Adrenal gland (tissue), 5 donors: ENCODE measurements at regions not wholly inside any gene's neighbourhood (a gene's known extent, or its start where the extent isn't known, plus 50 kb on each side); places are given as distances from the start of the nearest gene placed in this dataset.

Source experiments
- CTCF ChIP-seq, 6 experiments: fragments of 450-650 bp in 4 of 6; fragments of 200-600 bp in 2 of 6; sonication (generic) in 1 of 6; IDR thresholded peaks; 1 replicate in 5 of 6; 2 replicates in 1 of 6; pipeline versions ENCODE4 v1.5.1 to v1.8.0; 2016 to 2021; ENCODE audit warnings: antibody characterized with exemption in 6 of 6, mild to moderate bottlenecking in 2 of 6, moderate library complexity in 1 of 6
- POLR2A ChIP-seq, 2 donors: fragments of 450-650 bp; IDR thresholded peaks; one replicate each; pipeline ENCODE4 v1.6.1; 2017; ENCODE audit warnings: antibody characterized with exemption in 2 of 2, mild to moderate bottlenecking in 2 of 2, moderate library complexity in 1 of 2
- donor health status: DM: no; HTN: no; CAD: no.

- TF ChIP-seq CTCF (IDR thresholded peaks at IDR 0.05) (no peak), POLR2A (IDR thresholded peaks at IDR 0.05) (no peak)
Observed at GRCh38 chr6:14231501-14232280, 114.1 kb downstream of the CD83 start.
